ENCODE measurements at regions not wholly inside any gene's neighbourhood (a gene's known extent, or its start where the extent isn't known, plus 50 kb on each side); places are given as distances from the start of the nearest gene placed in this dataset.

DNA sequence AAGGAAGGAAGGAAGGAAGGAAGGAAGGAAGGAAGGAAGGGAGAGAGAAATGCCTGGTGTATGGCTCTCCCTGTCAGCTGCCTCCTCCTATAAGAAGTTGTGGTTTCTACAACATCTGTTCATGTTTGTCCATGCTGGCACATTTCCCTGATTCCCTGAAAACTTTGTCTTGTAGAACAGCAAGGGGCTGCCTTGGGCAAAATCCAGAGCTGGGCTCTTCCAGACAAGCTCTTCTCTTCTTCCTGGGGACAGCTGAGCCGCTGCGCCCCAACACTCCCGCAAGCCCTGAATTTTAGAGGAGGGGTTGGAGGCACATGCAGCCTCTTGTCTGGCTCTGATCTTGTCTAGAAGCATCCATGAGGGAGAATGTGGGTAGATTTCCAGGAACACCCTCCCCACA lies 282.0 kb upstream of the ADARB2 start:
- no peak for DNase-seq (ENCODE audit: low spot score)

GRCh38 chr10:2014541-2014940 lies 277.2 kb upstream of the ADARB2 start:
- no peak for DNase-seq (ENCODE audit: low spot score)

DNA sequence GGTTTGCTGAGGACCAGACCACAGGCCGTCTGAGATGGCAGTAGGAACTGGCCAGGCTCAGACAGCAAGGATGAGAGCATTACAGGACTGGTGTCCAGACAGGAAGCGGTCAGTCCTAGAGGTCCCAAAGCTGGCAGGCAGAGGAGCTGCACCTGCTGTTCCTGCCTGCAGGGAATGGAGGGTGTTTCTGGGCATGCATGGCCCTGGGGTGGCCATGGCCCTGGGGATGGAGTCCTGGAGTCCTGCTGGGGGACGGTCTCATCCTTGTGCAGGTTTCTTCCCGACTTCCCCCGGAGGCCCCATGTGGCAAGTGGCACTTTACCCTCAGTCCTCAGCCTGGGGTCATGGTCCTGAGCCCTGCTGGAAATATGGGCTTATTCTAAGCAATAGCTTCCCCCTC lies 274.9 kb upstream of the ADARB2 start:
- DNase-seq (ENCODE audit: low spot score): no peak

DNA sequence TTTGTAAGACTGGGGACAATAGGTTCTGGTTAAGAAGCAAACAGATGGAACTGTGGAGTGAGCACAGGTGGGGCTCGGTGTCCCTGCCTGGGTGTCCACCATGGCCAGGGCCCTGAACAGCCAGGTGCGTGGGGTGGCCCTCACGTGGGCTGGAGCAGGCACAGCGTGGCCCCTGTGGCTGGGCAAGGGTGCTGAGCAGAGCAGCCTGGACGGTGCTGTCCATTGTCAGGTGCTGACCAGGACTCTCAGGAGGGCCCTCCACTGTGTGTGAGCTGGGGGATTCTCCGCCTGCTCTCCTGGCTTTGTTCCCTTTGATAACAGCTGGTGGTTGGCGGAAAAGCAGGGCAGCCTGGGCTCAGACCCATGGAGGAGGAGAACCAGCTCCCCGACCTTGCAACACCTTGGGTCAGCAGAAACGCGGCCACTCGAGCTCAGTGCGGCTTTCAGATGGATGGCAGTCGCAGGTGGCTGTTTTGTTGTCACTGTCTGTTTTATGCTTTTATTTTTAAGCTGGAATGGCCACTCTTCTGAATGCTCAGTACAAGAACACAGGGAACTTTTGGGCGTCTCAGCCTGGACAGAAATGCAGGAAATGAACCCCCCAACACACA lies 273.9 kb upstream of the ADARB2 start:
- DNase-seq (ENCODE audit: low spot score): no peak

DNA sequence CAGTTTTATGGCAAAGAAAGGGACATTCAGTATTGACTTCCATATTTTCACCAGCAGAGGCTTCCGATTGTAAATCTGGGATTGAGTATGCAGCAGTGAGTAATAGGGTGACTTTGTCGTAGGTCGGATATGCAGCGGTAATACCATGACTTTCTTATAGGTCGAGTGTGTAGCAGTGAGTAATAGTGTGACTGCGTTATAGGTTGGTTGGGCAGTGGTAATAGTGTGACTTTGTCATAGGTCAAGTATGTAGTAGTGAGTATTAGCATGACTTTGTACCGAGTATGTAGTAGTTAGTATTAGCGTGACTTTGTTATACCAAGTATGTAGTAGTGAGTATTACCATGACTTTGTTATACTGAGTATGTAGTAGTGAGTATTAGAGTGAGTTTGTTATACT lies 268.2 kb upstream of the ADARB2 start:
- DNase-seq (ENCODE audit: low spot score): no peak

DNA sequence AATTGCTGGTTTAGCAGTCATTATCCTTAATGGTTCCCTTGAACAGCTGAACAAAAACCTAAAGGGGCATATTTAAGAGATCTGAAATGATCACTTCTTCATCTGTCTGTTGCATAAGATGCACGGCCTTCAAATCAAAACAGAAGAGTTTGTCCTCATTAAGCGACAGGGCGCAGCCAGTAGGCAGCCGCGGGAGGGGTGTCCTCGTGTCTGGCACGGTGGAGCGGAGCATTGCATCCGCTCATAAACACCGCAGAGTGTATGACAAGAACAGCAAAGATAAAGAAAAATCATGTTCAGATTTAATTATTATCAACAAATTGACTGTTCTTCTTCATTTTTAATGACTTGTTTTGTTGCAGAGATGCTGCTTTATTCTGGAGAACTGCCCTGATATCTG lies 255.6 kb upstream of the ADARB2 start:
- no peak for DNase-seq (ENCODE audit: low spot score)

GRCh38 chr10:1989090-1989489 lies 251.8 kb upstream of the ADARB2 start:
- DNase-seq (ENCODE audit: low spot score): no peak

- DNase-seq (ENCODE audit: low spot score): no peak
Measured at GRCh38 chr10:1981976-1982375, 244.7 kb upstream of the ADARB2 start.

DNA sequence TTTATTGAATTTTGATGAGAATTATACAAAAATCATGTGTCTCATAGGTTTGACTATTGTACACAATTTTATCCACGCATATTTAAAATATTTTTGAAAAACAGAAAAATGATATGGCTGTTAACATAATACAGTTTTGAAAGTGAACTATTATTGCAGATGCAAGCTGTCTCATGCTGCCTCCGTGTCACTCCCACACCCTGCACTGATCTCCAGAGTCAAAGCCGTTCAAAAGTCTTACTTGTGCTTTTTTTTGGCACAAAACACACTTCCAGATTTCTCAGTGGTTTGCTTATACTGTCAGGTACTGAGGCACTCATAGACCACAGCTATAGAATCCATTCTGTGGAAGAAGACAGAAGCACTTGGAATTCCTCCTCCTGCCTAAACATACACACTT lies 243.1 kb upstream of the ADARB2 start:
- no peak for DNase-seq (ENCODE audit: low spot score)

DNA sequence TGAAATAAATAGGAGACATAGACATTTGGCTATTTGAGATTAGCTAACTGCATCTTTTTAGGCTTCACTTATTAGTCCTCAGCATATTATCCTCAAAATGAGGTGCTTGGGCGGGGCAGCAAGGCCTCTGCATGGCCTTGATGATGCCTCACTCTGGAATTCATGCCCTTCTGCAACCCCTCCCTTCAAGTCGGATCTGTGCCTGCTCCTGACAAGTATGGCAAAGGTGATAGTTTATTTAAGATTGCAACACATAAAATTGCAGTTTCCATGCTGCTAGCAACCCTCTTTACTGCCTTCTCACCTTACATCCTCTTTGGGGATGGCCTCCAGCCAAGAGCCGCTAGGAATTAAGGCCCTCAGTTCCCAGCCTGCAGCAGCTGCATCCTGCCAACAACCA lies 241.3 kb upstream of the ADARB2 start:
- no peak for DNase-seq (ENCODE audit: low spot score)

DNA sequence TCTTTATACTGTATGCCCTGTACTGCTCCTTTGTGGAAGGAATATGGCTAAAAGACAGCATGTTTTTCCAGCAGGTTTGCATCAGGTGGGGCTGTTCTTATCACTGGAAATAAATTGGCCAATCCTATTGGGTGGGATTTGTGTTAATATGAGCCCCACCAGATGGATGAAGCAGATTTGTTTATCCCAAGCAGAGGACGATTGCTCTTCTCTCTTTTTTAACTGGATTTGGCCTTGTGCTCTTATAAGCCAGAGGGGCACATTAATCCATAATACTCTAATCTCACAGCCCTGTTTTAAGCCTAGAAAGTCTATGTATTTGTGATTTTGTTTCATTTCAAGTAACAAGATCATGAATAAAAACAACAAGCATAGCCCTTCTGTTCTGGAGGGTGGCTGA lies 240.1 kb upstream of the ADARB2 start:
- DNase-seq (ENCODE audit: low spot score): no peak

DNA sequence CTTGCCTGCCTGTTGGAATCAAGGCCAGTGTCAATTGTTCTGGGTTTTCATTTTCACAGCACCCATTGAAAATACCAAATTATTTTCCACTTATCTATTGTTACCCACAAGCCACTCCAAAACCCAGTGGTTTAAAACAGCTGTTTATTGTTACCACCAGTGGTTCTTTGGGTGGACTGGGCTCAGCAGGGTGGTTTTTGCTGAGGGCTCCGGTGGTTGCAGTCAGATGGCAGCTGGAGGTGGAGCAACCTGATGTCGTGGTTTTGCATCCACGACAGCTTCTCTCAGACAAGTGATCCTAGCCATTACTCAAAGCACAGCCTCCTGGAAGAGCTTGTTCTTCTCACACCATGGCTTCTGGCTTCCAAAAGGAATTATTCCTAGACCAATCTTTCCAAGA lies 235.1 kb upstream of the ADARB2 start:
- no peak for DNase-seq (ENCODE audit: low spot score)

- no peak for DNase-seq (ENCODE audit: low spot score)
Measured at GRCh38 chr10:1968257-1969033, 231.1 kb upstream of the ADARB2 start.

DNA sequence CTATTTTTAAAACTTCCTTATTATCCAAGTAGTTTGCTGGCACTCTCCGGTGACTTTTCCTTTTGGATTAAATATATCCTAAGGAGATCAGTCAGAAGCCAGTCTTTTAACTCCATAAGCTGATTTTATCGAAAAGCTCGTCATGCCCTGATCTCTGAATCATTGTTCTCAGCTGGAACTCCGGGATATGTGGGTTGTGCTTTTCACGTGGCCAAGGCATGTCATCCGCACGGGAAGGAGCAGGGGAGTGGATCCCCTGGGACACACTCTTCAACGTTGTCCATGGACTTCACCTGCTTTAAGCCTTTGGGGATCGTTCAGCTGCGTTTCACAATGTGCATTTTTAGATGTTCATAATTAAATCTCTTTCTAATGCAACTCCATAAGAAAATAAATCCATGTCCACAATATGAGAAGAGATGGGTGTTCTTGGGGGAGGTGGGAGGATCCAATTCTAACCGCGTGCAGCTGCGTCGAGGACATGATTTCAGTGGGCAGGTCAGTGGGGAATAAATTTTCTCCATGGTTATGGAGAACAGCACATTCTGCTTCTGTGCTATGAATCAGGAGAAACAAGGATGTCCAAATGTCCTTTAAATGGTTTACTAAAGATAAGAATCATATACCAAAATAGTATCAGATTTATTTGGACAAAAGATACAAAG lies 229.5 kb upstream of the ADARB2 start:
- no peak for DNase-seq (ENCODE audit: low spot score)

- no peak for DNase-seq (ENCODE audit: low spot score)
Measured at GRCh38 chr10:1964476-1964875, 227.2 kb upstream of the ADARB2 start.

DNA sequence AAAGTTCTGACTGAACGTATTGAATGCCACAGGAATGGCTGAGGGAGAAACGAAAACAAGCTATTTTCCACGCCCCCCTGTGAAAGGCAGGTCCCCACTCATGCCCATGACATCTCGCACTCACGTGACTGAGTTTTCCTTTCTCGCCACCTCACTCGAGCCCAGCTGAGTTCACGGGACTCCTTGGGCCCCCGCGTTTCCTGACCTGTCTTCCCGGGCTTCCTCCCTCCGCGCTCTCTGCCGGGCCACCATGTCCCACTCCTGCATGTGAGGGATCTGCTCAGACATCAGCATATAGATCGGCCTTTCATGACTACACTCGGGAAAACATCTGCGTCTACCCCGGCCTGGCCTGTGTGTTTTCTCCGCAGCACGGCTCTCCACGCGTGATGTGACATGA lies 226.0 kb upstream of the ADARB2 start:
- DNase-seq (ENCODE audit: low spot score): no peak

DNA sequence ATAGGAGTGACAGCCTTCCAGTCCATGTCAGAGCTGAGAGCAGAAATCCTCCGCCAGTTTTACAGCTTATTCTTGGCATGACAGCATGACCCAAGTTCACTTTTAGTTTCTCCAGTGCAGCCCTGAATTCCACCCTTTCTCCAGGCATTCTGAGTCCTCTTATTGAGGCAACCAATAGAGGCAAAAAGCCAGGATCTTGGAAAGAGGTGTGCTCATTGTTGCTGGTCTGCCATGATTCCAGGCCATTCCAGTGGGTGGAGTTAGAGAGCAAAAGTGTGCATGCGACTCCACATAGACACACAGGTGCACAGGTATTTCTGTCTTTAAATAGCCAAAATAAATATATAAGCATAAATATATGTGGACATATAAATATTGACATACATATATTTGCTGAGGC lies 224.7 kb upstream of the ADARB2 start:
- DNase-seq (ENCODE audit: low spot score): no peak

GRCh38 chr10:1960982-1961381 lies 223.7 kb upstream of the ADARB2 start:
- no peak for DNase-seq (ENCODE audit: low spot score)

- DNase-seq (ENCODE audit: low spot score): no peak
Measured at GRCh38 chr10:1957057-1957456, 219.7 kb upstream of the ADARB2 start.

DNA sequence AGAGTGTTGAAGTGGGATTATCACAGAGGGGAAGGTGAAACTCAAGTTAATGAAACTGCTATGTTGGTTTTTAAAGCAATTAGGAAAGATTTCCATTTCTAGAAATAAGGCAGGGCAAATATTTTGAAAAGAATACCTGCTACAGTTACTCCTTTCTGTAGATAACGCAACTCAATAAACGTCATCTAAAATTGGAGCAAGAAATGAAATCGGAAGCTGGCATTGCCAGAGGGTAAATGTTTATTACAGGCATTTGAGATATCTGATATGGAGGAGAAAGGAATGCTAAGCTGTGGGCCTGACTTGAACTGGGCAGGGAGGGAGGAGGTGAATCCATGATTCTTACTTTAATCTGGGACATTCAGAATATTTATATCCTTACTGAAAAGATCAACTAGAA lies 217.0 kb upstream of the ADARB2 start:
- no peak for DNase-seq (ENCODE audit: low spot score)

DNA sequence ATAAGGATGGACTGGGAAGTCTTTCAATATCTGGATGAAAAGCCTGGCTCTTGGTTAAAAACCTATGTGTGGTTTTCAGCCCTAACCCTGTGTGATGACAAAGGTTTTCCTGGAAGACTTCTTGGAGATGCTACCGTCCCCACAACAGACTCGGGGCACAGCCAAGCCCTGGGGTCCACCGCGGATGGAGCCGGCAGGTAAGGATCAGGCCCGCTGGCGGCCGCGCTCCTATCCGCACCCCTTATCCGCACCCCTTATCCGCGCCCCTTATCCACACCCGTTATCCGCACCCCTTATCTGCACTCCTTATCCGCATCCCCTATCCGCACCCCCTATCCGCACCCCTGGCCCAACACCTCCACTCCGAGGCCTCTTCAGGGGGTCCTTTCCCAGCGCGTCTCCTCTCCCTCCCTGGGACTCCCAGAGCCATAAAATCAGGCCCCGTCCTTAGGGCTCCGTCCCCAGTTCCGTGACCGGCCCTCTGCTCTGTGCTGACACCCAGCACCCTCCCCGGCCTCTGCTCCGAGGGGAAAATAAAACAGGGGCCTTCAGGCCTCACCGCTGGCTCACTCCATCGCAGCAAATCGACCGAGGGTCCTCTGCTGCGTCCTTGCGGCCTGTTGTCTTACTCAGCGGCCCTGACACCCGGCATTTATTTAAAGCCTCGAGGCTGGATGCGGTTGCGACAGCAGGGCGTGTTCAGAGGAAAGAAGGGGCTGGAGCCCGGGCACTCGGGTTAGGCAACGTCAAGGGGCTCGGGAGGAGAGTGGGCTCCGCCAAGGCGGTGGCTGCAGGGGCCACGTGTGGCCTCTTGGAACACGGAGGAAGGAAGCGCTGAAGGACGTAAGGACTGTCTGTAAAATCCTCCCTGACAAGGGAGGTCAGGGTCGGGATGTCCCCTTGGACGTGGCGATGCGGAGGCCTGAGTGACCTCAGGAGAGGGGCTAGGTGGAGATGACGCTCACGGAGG lies 215.1 kb upstream of the ADARB2 start:
- no peak for DNase-seq (ENCODE audit: low spot score)

- no peak for DNase-seq (ENCODE audit: low spot score)
Measured at GRCh38 chr10:1950803-1951495, 213.6 kb upstream of the ADARB2 start.

Measured in globus pallidus (tissue), 1 donor.